HL-60 (cell line): ENCODE measurements at regions not wholly inside any gene's neighbourhood (a gene's known extent, or its start where the extent isn't known, plus 50 kb on each side); places are given as distances from the start of the nearest gene placed in this dataset.

Source experiments
- CTCF ChIP-seq: IDR thresholded peaks from one replicate; pipeline ENCODE4 v1.5.1; 2011; ENCODE audit warnings: low read length, control low read depth, inconsistent platforms; ENCODE audit not compliant: insufficient read depth
- POLR2AphosphoS5 ChIP-seq: IDR thresholded peaks from 2 replicates; pipeline ENCODE4 v1.6.1; 2012; ENCODE audit warnings: low read depth

- no peak for TF ChIP-seq POLR2AphosphoS5
- TF ChIP-seq CTCF: no peak
Observed at GRCh38 chr5:120761986-120762385, 297.9 kb downstream of the PRR16 start.
